Stomach (tissue), 8 donors: ENCODE measurements at regions not wholly inside any gene's neighbourhood (a gene's known extent, or its start where the extent isn't known, plus 50 kb on each side); places are given as distances from the start of the nearest gene placed in this dataset.
A peak's percentile ranks its signal among the peaks of the same experiment; 100 is the strongest.

ENCODE experiments used
- DNase-seq, 2 donors: peaks; one replicate each; pipeline versions ENCODE4 v3.0.0 to v3.0.0-alpha.2; 2013 to 2019
- H3K27ac ChIP-seq, 5 donors: fragments of 200-600 bp in 4 of 5; sonication (generic) in 4 of 5; one replicate each; pipeline ENCODE4 v1.5.1; 2013 to 2019; ENCODE audit warnings: mild to moderate bottlenecking in 1 of 5, moderate library complexity in 1 of 5
- H3K27me3 ChIP-seq, 3 donors: fragments of 200-600 bp; sonication (generic); one replicate each; pipeline ENCODE4 v1.5.1; 2017 to 2019; ENCODE audit warnings: mixed run types in 1 of 3
- H3K36me3 ChIP-seq, 4 donors: fragments of 200-600 bp; sonication (generic); 1 replicate in 3 of 4; 2 replicates in 1 of 4; pipeline ENCODE4 v1.5.1; 2016 to 2019
- H3K4me1 ChIP-seq, 4 donors: fragments of 200-600 bp; sonication (generic); one replicate each; pipeline ENCODE4 v1.5.1; 2016 to 2019
- H3K4me3 ChIP-seq, 4 donors: fragments of 200-600 bp; sonication (generic) in 3 of 4; one replicate each; pipeline ENCODE4 v1.5.1; 2016 to 2019; ENCODE audit warnings: mild to moderate bottlenecking in 1 of 4
- H3K9me3 ChIP-seq, 4 donors: fragments of 200-600 bp; sonication (generic); one replicate each; pipeline ENCODE4 v1.5.1; 2016 to 2019
- CTCF ChIP-seq, 7 experiments: fragments of 450-650 bp in 4 of 7; fragments of 200-600 bp in 3 of 7; sonication (generic) in 3 of 7; IDR thresholded peaks; one replicate each; pipeline ENCODE4 v1.5.1; 2016 to 2019; ENCODE audit warnings: antibody characterized with exemption in 7 of 7, control low read depth in 2 of 7, mild to moderate bottlenecking in 1 of 7
- EP300 ChIP-seq: sonication (generic); formaldehyde crosslinking; IDR thresholded peaks from one replicate; pipeline ENCODE4 v1.6.1; 2017; ENCODE audit warnings: antibody characterized with exemption
- POLR2A ChIP-seq, 4 donors: fragments of 450-650 bp; IDR thresholded peaks; one replicate each; pipeline ENCODE4 v1.6.1; 2016; ENCODE audit warnings: antibody characterized with exemption in 4 of 4, control low read depth in 2 of 4, mild to moderate bottlenecking in 1 of 4, moderate library complexity in 1 of 4
- POLR2AphosphoS5 ChIP-seq, 3 donors: sonication (generic); formaldehyde crosslinking; IDR thresholded peaks; one replicate each; pipeline ENCODE4 v1.6.1; 2016; ENCODE audit warnings: antibody characterized with exemption in 3 of 3
- WGBS, 5 donors: extraction: QIAGEN DNeasy Blood & Tissue Kit in 3 of 5; methylation state at CpG; one replicate each; pipeline versions ENCODE4 v1.1.5 to v1.1.7; 2013 to 2018; 5-methylcytosine and 5-hydroxymethylcytosine counted together
- intact Hi-C: fragments of 100-400 bp; cut with DNase I; formaldehyde crosslinking; loops from one replicate; pipeline ENCODE4 v1.15.1; 2023; ENCODE audit warnings: low total_unique reads
- donor health status: healthy with polysubstance abuse.
- donor health status: Bipolar disorder and iron deficiency.
- donor health status: healthy.

- peaks cover 0 to 24% (median 8%) of the 10 kb centered on the region in 4 donors for H3K9me3 ChIP-seq
- H3K27ac ChIP-seq, result peak overlapping the region in 1 of 5 donors; percentile 6
- 44 to 86% (median 69%) methylated on average over 2 of the region's 2 CpGs for WGBS, 5 donors
These were observed 274.4 kb downstream of the NFKBIZ start for GRCh38 chr3:102123590-102124190.

GRCh38 chr3:102124282-102124681 lies 275.0 kb downstream of the NFKBIZ start:
- WGBS, 5 donors, result 19 to 37% (median 28%) methylated on average over 2 of the region's 2 CpGs
- TF ChIP-seq POLR2A (IDR thresholded peaks at IDR 0.05) (no peak), POLR2AphosphoS5 (IDR thresholded peaks at IDR 0.05) (peak in 2 of 3 donors; percentile 35 to 45)
- no peaks in the 10 kb centered on the region for H3K27me3 ChIP-seq
- no peak overlapping the region for H3K4me3 ChIP-seq
- peaks cover 0 to 24% (median 8%) of the 10 kb centered on the region in 4 donors for H3K9me3 ChIP-seq
- peak overlapping the region in 1 of 5 donors; percentile 6 for H3K27ac ChIP-seq
- intact Hi-C loops, result no loop called here
- peak in 1 of 2 donors; percentile 23 for DNase-seq
- peaks cover 0 to 20% (median 3%) of the 10 kb centered on the region in 4 donors for H3K4me1 ChIP-seq
- H3K36me3 ChIP-seq, result no peaks in the 10 kb centered on the region

More at GRCh38 chr3:102123590-102124190, 274.4 kb downstream of the NFKBIZ start:
- Histone ChIP-seq H3K4me1 (peaks cover 0 to 20% (median 3%) of the 10 kb centered on the region in 4 donors), H3K36me3 (no peaks in the 10 kb centered on the region), H3K27me3 (no peaks in the 10 kb centered on the region), H3K4me3 (no peak overlapping the region)
- DNase-seq, result no peak
- TF ChIP-seq POLR2AphosphoS5 (IDR thresholded peaks at IDR 0.05), result no peak
- TF ChIP-seq POLR2A (IDR thresholded peaks at IDR 0.05), result no peak
- TF ChIP-seq EP300, result no peak
- no peak for TF ChIP-seq CTCF (IDR thresholded peaks at IDR 0.05)
- intact Hi-C loops, result no loop called here

DNA sequence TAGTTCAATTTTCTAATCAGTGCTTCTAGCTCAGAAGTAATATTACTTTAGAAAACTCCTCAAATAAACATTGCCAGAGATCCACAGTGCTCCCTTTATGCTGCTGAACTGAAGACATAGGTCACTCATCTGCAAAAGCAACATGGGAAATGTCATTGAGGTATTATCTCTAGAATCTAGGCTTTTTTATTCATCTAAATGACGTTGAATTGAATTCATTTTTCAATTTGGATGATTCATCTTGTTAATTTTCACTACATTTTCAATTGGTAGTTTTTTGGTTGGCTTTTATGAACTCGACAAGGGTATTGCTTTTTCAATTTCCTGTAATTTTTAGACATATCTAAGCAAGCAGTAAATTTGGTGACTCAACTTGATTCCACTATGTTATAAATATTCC lies 275.4 kb downstream of the NFKBIZ start:
- DNase-seq, result no peak
- TF ChIP-seq EP300, result no peak
- TF ChIP-seq POLR2A (IDR thresholded peaks at IDR 0.05), result no peak
- no peak for TF ChIP-seq CTCF (IDR thresholded peaks at IDR 0.05)
- no peak for TF ChIP-seq POLR2AphosphoS5 (IDR thresholded peaks at IDR 0.05)
- Histone ChIP-seq H3K4me3 (no peak overlapping the region), H3K27me3 (no peaks in the 10 kb centered on the region), H3K4me1 (peaks cover 0 to 22% (median 6%) of the 10 kb centered on the region in 4 donors), H3K27ac (no peak overlapping the region), H3K9me3 (peaks cover 0 to 24% (median 8%) of the 10 kb centered on the region in 4 donors), H3K36me3 (no peaks in the 10 kb centered on the region)
- WGBS, 5 donors, result 63 to 76% (median 70%) methylated on average over 2 of the region's 2 CpGs
- intact Hi-C loops, result no loop called here

DNA sequence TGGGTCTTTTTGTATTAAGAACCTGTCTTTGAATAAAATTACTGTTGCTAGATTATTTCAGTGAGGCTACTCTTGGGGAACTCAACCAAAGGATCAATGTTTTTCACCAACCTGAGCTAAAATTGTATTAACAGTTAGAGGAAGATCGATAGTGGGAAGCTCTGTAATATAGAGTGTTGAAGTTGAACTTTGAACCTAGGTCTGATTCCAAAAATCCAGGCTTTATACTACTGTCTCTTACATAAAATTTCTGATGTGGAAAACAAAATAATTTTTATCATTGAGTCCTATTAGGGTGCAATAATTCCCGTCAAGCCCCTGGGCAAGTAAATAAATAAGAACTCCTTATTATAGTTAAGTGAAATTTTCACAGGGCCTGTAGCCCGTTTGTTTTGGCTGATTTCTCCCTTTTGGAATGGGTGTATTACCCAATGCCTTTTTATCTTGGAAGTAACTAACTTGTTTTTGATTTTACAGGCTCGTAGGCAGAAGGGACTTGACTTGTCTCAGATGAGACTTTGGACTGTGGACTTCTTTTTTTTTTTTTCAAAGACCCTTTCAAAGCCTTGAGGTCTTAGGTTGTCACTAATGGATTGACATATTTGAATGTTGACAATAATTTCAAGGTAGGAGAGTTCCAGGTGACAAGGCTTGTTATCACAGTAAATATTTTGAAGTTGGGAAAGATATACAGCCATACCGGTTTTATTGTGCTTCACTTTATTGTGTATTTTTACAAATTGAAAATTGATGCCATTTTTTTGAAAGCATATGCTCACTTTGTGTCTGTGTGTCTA lies 276.1 kb downstream of the NFKBIZ start:
- WGBS, 5 donors, result 44 to 66% (median 53%) methylated on average over 5 of the region's 5 CpGs

More for the DNA sequence above, 276.1 kb downstream of the NFKBIZ start:
- H3K4me3 ChIP-seq, result no peak overlapping the region
- peaks cover 4 to 29% (median 12%) of the 10 kb centered on the region in 4 donors for H3K4me1 ChIP-seq
- intact Hi-C loops, result no loop called here
- no peak overlapping the region for H3K27ac ChIP-seq
- DNase-seq, result no peak
- no peaks in the 10 kb centered on the region for H3K27me3 ChIP-seq
- peaks cover 0 to 24% (median 8%) of the 10 kb centered on the region in 4 donors for H3K9me3 ChIP-seq
- H3K36me3 ChIP-seq, result no peaks in the 10 kb centered on the region
- TF ChIP-seq CTCF (IDR thresholded peaks at IDR 0.05), result no peak
- no peak for TF ChIP-seq POLR2A (IDR thresholded peaks at IDR 0.05)
- TF ChIP-seq EP300, result no peak
- no peak for TF ChIP-seq POLR2AphosphoS5 (IDR thresholded peaks at IDR 0.05)
